ENCODE measurements at regions not wholly inside any gene's neighbourhood (a gene's known extent, or its start where the extent isn't known, plus 50 kb on each side); places are given as distances from the start of the nearest gene placed in this dataset.

DNA sequence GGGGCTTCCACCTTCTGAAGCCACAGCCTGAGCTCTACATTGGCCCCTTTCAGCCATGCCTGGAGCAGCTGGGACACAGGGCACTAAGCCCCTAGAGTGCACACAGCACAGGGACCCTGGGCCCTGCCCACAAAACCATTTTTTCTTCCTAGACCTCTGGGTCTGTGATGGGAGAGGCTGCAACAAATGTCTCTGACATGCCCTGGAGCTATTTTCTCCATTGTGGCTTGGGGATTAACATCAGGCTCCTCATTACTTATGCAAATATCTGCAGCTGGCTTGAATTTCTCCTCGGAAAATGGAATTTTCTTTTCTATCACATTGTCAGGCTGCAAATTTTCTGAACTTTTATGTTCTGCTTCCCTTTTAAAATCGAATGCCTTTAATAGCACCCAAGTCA lies 795.7 kb downstream of the LTN1 start:
- no peak for TF ChIP-seq POLR2A (IDR thresholded peaks at IDR 0.05)
- TF ChIP-seq, protein P1, sequence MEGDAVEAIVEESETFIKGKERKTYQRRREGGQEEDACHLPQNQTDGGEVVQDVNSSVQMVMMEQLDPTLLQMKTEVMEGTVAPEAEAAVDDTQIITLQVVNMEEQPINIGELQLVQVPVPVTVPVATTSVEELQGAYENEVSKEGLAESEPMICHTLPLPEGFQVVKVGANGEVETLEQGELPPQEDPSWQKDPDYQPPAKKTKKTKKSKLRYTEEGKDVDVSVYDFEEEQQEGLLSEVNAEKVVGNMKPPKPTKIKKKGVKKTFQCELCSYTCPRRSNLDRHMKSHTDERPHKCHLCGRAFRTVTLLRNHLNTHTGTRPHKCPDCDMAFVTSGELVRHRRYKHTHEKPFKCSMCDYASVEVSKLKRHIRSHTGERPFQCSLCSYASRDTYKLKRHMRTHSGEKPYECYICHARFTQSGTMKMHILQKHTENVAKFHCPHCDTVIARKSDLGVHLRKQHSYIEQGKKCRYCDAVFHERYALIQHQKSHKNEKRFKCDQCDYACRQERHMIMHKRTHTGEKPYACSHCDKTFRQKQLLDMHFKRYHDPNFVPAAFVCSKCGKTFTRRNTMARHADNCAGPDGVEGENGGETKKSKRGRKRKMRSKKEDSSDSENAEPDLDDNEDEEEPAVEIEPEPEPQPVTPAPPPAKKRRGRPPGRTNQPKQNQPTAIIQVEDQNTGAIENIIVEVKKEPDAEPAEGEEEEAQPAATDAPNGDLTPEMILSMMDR (IDR thresholded peaks at IDR 0.05): no peak

DNA sequence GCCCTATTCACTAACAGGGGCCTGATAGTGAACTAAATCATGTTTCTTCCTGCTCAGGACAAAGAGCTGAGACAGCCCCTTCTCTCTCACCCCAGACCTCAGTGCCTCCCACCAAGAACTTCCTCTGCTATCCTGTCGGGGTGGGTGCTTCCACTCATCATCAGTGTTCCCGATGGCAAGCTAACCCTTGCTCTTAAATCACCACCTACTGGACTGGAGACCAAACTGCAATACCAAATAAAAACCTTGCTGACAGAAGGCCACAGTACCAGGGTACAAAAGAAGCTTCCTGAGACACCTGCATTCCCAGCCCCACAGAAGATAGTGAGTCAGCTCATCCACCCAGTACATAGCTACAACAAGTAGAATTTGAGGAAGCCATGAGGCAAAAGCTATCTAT lies 799.5 kb downstream of the LTN1 start:
- TF ChIP-seq POLR2A (IDR thresholded peaks at IDR 0.05): no peak
- TF ChIP-seq, protein P1 (IDR thresholded peaks at IDR 0.05): no peak
- ATAC-seq: no peak
- H3K4me3 ChIP-seq: no peak overlapping the region
- DNase-seq: no peak
- H3K27ac ChIP-seq: no peak overlapping the region
- intact Hi-C loops (cut with DNase I): no loop called here
- H3K9me3 ChIP-seq: no peaks in the 10 kb centered on the region
- no peaks in the 10 kb centered on the region for H3K27me3 ChIP-seq
- no peaks in the 10 kb centered on the region for H3K4me1 ChIP-seq
- WGBS, 2 donors: 48 to 52% methylated on average over 2 of the region's 2 CpGs
- H3K36me3 ChIP-seq (replicated peaks in 1 of 2; ENCODE audit: insufficient read depth in 1 of 2, low read depth in 2 of 2): no peaks in the 10 kb centered on the region

More for the DNA sequence above, 795.7 kb downstream of the LTN1 start:
- Histone ChIP-seq H3K4me1 (no peaks in the 10 kb centered on the region), H3K4me3 (no peak overlapping the region), H3K27ac (no peak overlapping the region), H3K27me3 (no peaks in the 10 kb centered on the region), H3K36me3 (replicated peaks in 1 of 2; ENCODE audit: insufficient read depth in 1 of 2, low read depth in 2 of 2) (no peaks in the 10 kb centered on the region), H3K9me3 (no peaks in the 10 kb centered on the region)
- ATAC-seq (no peak), DNase-seq (no peak)
- 75 to 82% methylated on average over 2 of the region's 2 CpGs for WGBS, 2 donors
- intact Hi-C loops (cut with DNase I): no loop called here

DNA sequence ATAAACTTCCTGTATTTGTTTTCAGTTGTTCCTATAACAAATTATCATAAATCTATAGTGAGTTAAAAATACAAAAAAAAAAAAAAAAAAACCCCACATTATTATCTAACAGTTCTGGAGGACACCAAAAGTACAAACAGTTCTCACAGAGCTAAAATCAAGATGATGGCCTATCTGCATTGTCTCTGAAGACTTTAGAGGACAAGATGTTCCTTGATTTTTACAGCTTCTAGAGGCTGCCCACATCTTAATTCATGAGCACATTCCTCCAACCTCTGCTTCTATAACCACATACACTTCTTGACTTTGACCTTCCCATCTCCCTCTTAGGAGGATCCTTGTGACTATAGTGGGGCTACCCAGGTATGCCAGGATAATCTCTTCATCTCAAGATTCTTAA lies 806.1 kb downstream of the LTN1 start:
- no peak for ATAC-seq
- H3K27ac ChIP-seq: no peak overlapping the region
- H3K4me3 ChIP-seq: no peak overlapping the region
- intact Hi-C loops (cut with DNase I): no loop called here
- H3K27me3 ChIP-seq: no peaks in the 10 kb centered on the region
- no peak for DNase-seq
- no peaks in the 10 kb centered on the region for H3K36me3 ChIP-seq (replicated peaks in 1 of 2; ENCODE audit: insufficient read depth in 1 of 2, low read depth in 2 of 2)
- TF ChIP-seq, protein P1 (IDR thresholded peaks at IDR 0.05): no peak
- no peak for TF ChIP-seq POLR2A (IDR thresholded peaks at IDR 0.05)
- H3K4me1 ChIP-seq: no peaks in the 10 kb centered on the region
- H3K9me3 ChIP-seq: peaks cover 0 to 5% (median 0%) of the 10 kb centered on the region in 3 donors

DNA sequence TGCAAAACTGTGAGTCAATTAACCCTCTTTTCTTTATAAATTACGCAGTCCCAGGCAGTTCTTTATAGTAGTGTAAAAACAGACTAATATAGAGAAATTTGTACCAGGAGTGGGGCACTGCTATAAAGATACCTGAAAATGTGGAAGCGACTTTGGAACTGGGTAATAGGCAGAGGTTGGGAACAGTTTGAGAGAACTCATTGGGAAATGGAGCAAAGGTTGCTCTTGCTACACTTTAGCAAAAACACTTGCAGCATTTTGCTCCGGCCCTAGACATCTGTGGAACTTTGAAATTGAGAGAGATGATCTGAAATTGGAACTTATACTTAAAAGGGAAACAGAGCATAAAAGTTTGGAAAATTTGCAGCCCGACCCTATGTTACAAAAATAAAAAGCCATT lies 810.9 kb downstream of the LTN1 start:
- peaks cover 0 to 5% (median 0%) of the 10 kb centered on the region in 3 donors for H3K9me3 ChIP-seq
- WGBS, 2 donors: 90 to 92% methylated on average over 4 of the region's 4 CpGs
- H3K27me3 ChIP-seq: peaks cover 0 to 4% of the 10 kb centered on the region in 2 donors
- DNase-seq (no peak), ATAC-seq (no peak)
- no peaks in the 10 kb centered on the region for H3K4me1 ChIP-seq
- no peaks in the 10 kb centered on the region for H3K36me3 ChIP-seq (replicated peaks in 1 of 2; ENCODE audit: insufficient read depth in 1 of 2, low read depth in 2 of 2)
- H3K4me3 ChIP-seq: no peak overlapping the region
- no peak for TF ChIP-seq POLR2A (IDR thresholded peaks at IDR 0.05)
- TF ChIP-seq, protein P1 (IDR thresholded peaks at IDR 0.05): no peak
- H3K27ac ChIP-seq: no peak overlapping the region
- intact Hi-C loops (cut with DNase I): no loop called here

DNA sequence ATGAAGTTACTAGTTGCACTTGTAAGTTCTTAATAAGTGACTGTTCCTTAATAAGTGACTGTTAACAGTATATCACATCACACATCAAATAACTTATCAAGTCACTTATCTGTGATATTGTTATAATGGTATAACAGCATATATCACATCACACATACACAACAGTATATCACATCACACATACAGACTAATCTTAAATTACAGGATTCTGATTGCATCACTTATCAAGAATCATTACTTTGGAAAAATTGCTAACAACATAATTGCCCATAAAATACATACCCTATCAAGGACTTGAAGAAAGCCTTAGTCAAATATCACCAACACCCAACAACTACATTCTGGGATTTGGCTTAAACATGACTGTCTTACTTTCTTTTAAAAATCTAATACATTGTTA lies 813.5 kb downstream of the LTN1 start:
- TF ChIP-seq POLR2A (IDR thresholded peaks at IDR 0.05): no peak
- TF ChIP-seq, protein P1 (IDR thresholded peaks at IDR 0.05): no peak
- peaks cover 0 to 4% of the 10 kb centered on the region in 2 donors for H3K27me3 ChIP-seq
- H3K27ac ChIP-seq: no peak overlapping the region
- H3K4me1 ChIP-seq: no peaks in the 10 kb centered on the region
- no peak overlapping the region for H3K4me3 ChIP-seq
- peaks cover 0 to 5% (median 0%) of the 10 kb centered on the region in 3 donors for H3K9me3 ChIP-seq
- ATAC-seq (no peak), DNase-seq (no peak)
- intact Hi-C loops (cut with DNase I): no loop called here
- no peaks in the 10 kb centered on the region for H3K36me3 ChIP-seq (replicated peaks in 1 of 2; ENCODE audit: insufficient read depth in 1 of 2, low read depth in 2 of 2)
